GM12873 (cell line): ENCODE measurements at regions not wholly inside any gene's neighbourhood (a gene's known extent, or its start where the extent isn't known, plus 50 kb on each side); places are given as distances from the start of the nearest gene placed in this dataset.

Experiments
- CTCF ChIP-seq: IDR thresholded peaks from 2 replicates; pipeline ENCODE4 v1.5.1; 2012; ENCODE audit warnings: low read depth, mild to moderate bottlenecking, moderate library complexity, low read length, control low read depth; ENCODE audit not compliant: insufficient read depth; ENCODE audit errors: missing control alignments

- no peak for TF ChIP-seq CTCF
Observed at GRCh38 chr16:86800894-86801293, 222.5 kb downstream of the FOXL1 start.

- no peak for TF ChIP-seq CTCF
Observed at GRCh38 chr16:86802013-86802412, 223.7 kb downstream of the FOXL1 start.

GRCh38 chr16:86805188-86805587 is 226.8 kb downstream of the FOXL1 start:
- no peak for TF ChIP-seq CTCF

- TF ChIP-seq CTCF: no peak
Observed at GRCh38 chr16:86806181-86806837, 228.0 kb downstream of the FOXL1 start.

GRCh38 chr16:86806838-86807351 is 228.5 kb downstream of the FOXL1 start:
- TF ChIP-seq CTCF: no peak

GRCh38 chr16:86808863-86809444 is 230.6 kb downstream of the FOXL1 start:
- TF ChIP-seq CTCF: no peak

GRCh38 chr16:86809458-86809955 is 231.2 kb downstream of the FOXL1 start:
- TF ChIP-seq CTCF: no peak
